ENCODE measurements at regions not wholly inside any gene's neighbourhood (a gene's known extent, or its start where the extent isn't known, plus 50 kb on each side); places are given as distances from the start of the nearest gene placed in this dataset.
"Not testable (repeated sequence)": the region's sequence is repeated elsewhere in the genome, so short reads cannot be mapped to it uniquely, and the experiment has no call there.

- H3K4me1 ChIP-seq (replicated peaks); H3K9me3 ChIP-seq (replicated peaks); H3K36me3 ChIP-seq; H3K27ac ChIP-seq; DNase-seq (ENCODE audit: low read depth in 1 of 2, low spot score in 2 of 2); H3K27me3 ChIP-seq (replicated peaks); H3K4me3 ChIP-seq: not testable (repeated sequence)
Observed at GRCh38 chr7:51393003-51393402, 76.4 kb upstream of the COBL start.

GRCh38 chr7:51389952-51390351 is 73.3 kb upstream of the COBL start:
- not testable (repeated sequence) for H3K4me1 ChIP-seq (replicated peaks); H3K27ac ChIP-seq; DNase-seq (ENCODE audit: low read depth in 1 of 2, low spot score in 2 of 2); H3K27me3 ChIP-seq (replicated peaks); H3K36me3 ChIP-seq; H3K9me3 ChIP-seq (replicated peaks); H3K4me3 ChIP-seq

GRCh38 chr7:51389216-51389812 is 72.7 kb upstream of the COBL start:
- not testable (repeated sequence) for H3K4me1 ChIP-seq (replicated peaks); H3K27ac ChIP-seq; H3K4me3 ChIP-seq; H3K9me3 ChIP-seq (replicated peaks); H3K36me3 ChIP-seq; DNase-seq (ENCODE audit: low read depth in 1 of 2, low spot score in 2 of 2); H3K27me3 ChIP-seq (replicated peaks)

- not testable (repeated sequence) for H3K27ac ChIP-seq; H3K36me3 ChIP-seq; H3K4me3 ChIP-seq; H3K4me1 ChIP-seq (replicated peaks); DNase-seq (ENCODE audit: low read depth in 1 of 2, low spot score in 2 of 2); H3K27me3 ChIP-seq (replicated peaks); H3K9me3 ChIP-seq (replicated peaks)
Observed at GRCh38 chr7:51388241-51388640, 71.6 kb upstream of the COBL start.

GRCh38 chr7:51386806-51387568 is 70.4 kb upstream of the COBL start:
- not testable (repeated sequence) for H3K4me3 ChIP-seq; H3K27ac ChIP-seq; H3K27me3 ChIP-seq (replicated peaks); H3K4me1 ChIP-seq (replicated peaks); DNase-seq (ENCODE audit: low read depth in 1 of 2, low spot score in 2 of 2); H3K9me3 ChIP-seq (replicated peaks); H3K36me3 ChIP-seq

- H3K4me3 ChIP-seq; H3K9me3 ChIP-seq (replicated peaks); H3K27ac ChIP-seq; H3K27me3 ChIP-seq (replicated peaks); DNase-seq (ENCODE audit: low read depth in 1 of 2, low spot score in 2 of 2); H3K36me3 ChIP-seq; H3K4me1 ChIP-seq (replicated peaks): not testable (repeated sequence)
Observed at GRCh38 chr7:51386184-51386583, 69.6 kb upstream of the COBL start.

- not testable (repeated sequence) for DNase-seq (ENCODE audit: low read depth in 1 of 2, low spot score in 2 of 2); H3K36me3 ChIP-seq; H3K9me3 ChIP-seq (replicated peaks)
Observed at GRCh38 chr7:51382243-51382642, 65.6 kb upstream of the COBL start.

GRCh38 chr7:51376420-51377092 is 59.9 kb upstream of the COBL start:
- DNase-seq (ENCODE audit: low read depth in 1 of 2, low spot score in 2 of 2): no peak
- H3K36me3 ChIP-seq: no peaks in the 10 kb centered on the region
- H3K27ac ChIP-seq: no peak overlapping the region
- no peak overlapping the region for H3K4me3 ChIP-seq
- no peaks in the 10 kb centered on the region for H3K4me1 ChIP-seq (replicated peaks)
- H3K9me3 ChIP-seq (replicated peaks): no peaks in the 10 kb centered on the region
- no peaks in the 10 kb centered on the region for H3K27me3 ChIP-seq (replicated peaks)

More at GRCh38 chr7:51382243-51382642, 65.6 kb upstream of the COBL start:
- H3K27me3 ChIP-seq (replicated peaks); H3K4me1 ChIP-seq (replicated peaks); H3K4me3 ChIP-seq; H3K27ac ChIP-seq: not testable (repeated sequence)

GRCh38 chr7:51374936-51375335 is 58.3 kb upstream of the COBL start:
- H3K9me3 ChIP-seq (replicated peaks): no peaks in the 10 kb centered on the region
- no peaks in the 10 kb centered on the region for H3K36me3 ChIP-seq
- no peak overlapping the region for H3K4me3 ChIP-seq
- H3K27me3 ChIP-seq (replicated peaks): no peaks in the 10 kb centered on the region
- no peak for DNase-seq (ENCODE audit: low read depth in 1 of 2, low spot score in 2 of 2)
- H3K27ac ChIP-seq: no peak overlapping the region
- no peaks in the 10 kb centered on the region for H3K4me1 ChIP-seq (replicated peaks)

GRCh38 chr7:51373607-51374006 is 57.0 kb upstream of the COBL start:
- not testable (repeated sequence) for H3K4me3 ChIP-seq; DNase-seq (ENCODE audit: low read depth in 1 of 2, low spot score in 2 of 2); H3K27ac ChIP-seq; H3K36me3 ChIP-seq; H3K4me1 ChIP-seq (replicated peaks); H3K9me3 ChIP-seq (replicated peaks); H3K27me3 ChIP-seq (replicated peaks)

- no peaks in the 10 kb centered on the region for H3K9me3 ChIP-seq (replicated peaks)
- H3K36me3 ChIP-seq: no peaks in the 10 kb centered on the region
- no peak overlapping the region for H3K4me3 ChIP-seq
- H3K27ac ChIP-seq: no peak overlapping the region
- H3K27me3 ChIP-seq (replicated peaks): no peaks in the 10 kb centered on the region
- DNase-seq (ENCODE audit: low read depth in 1 of 2, low spot score in 2 of 2): no peak
- no peaks in the 10 kb centered on the region for H3K4me1 ChIP-seq (replicated peaks)
Observed at GRCh38 chr7:51369746-51370145, 53.1 kb upstream of the COBL start.

GRCh38 chr7:51369228-51369627 is 52.6 kb upstream of the COBL start:
- not testable (repeated sequence) for H3K27ac ChIP-seq; DNase-seq (ENCODE audit: low read depth in 1 of 2, low spot score in 2 of 2); H3K36me3 ChIP-seq

GRCh38 chr7:51368334-51368733 is 51.7 kb upstream of the COBL start:
- no peaks in the 10 kb centered on the region for H3K4me1 ChIP-seq (replicated peaks)
- H3K9me3 ChIP-seq (replicated peaks): no peaks in the 10 kb centered on the region
- H3K36me3 ChIP-seq: no peaks in the 10 kb centered on the region
- no peak overlapping the region for H3K27ac ChIP-seq
- no peak for DNase-seq (ENCODE audit: low read depth in 1 of 2, low spot score in 2 of 2)
- H3K27me3 ChIP-seq (replicated peaks): no peaks in the 10 kb centered on the region
- no peak overlapping the region for H3K4me3 ChIP-seq

More at GRCh38 chr7:51369228-51369627, 52.6 kb upstream of the COBL start:
- not testable (repeated sequence) for H3K4me1 ChIP-seq (replicated peaks); H3K9me3 ChIP-seq (replicated peaks); H3K4me3 ChIP-seq; H3K27me3 ChIP-seq (replicated peaks)

- DNase-seq (ENCODE audit: low read depth in 1 of 2, low spot score in 2 of 2): no peak
- H3K4me3 ChIP-seq: no peak overlapping the region
Observed at GRCh38 chr7:51367614-51367968, 51.0 kb upstream of the COBL start.

More at GRCh38 chr7:51367614-51367968, 51.0 kb upstream of the COBL start:
- Histone ChIP-seq H3K9me3 (replicated peaks) (0 out of 2 replicates have a peak, but pooled peaks cover under 1% of the 10 kb centered on the region), H3K27ac (no peak overlapping the region), H3K27me3 (replicated peaks) (no peaks in the 10 kb centered on the region), H3K4me1 (replicated peaks) (no peaks in the 10 kb centered on the region), H3K36me3 (no peaks in the 10 kb centered on the region)

Measured in SJSA1 (cell line).